ENCODE measurements at regions not wholly inside any gene's neighbourhood (a gene's known extent, or its start where the extent isn't known, plus 50 kb on each side); places are given as distances from the start of the nearest gene placed in this dataset.

DNA sequence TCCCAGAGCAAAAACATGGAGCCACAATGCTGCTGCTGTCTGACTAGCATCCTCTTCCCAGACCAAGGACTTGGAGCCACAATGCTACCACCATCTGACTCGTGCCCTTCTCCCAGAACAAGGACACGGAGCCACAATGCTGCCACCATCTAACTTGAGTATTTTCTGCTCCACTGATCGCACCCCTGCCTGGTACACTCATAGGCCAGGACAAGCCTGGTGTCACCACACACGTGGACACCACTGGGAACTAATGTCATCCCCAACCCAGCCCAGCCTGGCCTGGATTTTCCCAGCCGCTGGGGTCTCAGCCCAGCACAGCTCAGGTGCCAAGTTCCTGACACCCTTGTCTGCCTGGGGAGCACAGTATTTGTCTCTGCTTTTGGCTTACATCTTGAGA is 52.7 kb upstream of the GRIP2 start:
- no peak for TF ChIP-seq POLR2A (IDR thresholded peaks at IDR 0.05)
- TF ChIP-seq, protein P1, sequence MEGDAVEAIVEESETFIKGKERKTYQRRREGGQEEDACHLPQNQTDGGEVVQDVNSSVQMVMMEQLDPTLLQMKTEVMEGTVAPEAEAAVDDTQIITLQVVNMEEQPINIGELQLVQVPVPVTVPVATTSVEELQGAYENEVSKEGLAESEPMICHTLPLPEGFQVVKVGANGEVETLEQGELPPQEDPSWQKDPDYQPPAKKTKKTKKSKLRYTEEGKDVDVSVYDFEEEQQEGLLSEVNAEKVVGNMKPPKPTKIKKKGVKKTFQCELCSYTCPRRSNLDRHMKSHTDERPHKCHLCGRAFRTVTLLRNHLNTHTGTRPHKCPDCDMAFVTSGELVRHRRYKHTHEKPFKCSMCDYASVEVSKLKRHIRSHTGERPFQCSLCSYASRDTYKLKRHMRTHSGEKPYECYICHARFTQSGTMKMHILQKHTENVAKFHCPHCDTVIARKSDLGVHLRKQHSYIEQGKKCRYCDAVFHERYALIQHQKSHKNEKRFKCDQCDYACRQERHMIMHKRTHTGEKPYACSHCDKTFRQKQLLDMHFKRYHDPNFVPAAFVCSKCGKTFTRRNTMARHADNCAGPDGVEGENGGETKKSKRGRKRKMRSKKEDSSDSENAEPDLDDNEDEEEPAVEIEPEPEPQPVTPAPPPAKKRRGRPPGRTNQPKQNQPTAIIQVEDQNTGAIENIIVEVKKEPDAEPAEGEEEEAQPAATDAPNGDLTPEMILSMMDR (IDR thresholded peaks at IDR 0.05) = no peak

Measured in adrenal gland (tissue), 5 donors.